Loucy (cell line): ENCODE measurements at regions not wholly inside any gene's neighbourhood (a gene's known extent, or its start where the extent isn't known, plus 50 kb on each side); places are given as distances from the start of the nearest gene placed in this dataset.

Experiments
- H2AFZ ChIP-seq: fragments of 200-600 bp; sonication (generic); 2 replicates; pipeline ENCODE4 v1.6.0; 2016; ENCODE audit warnings: antibody characterized with exemption, mild to moderate bottlenecking, low read length, moderate library complexity
- H3F3A ChIP-seq: fragments of 200-600 bp; 2 replicates; pipeline ENCODE4 v1.6.0; 2016; ENCODE audit warnings: antibody characterized with exemption, low read depth, mild to moderate bottlenecking
- H3K27me3 ChIP-seq: fragments of 200-600 bp; sonication (generic); 2 replicates; pipeline ENCODE4 v1.6.1; 2014; ENCODE audit warnings: low read length, mild to moderate bottlenecking; ENCODE audit not compliant: insufficient read depth, poor library complexity, severe bottlenecking
- H3K36me3 ChIP-seq: fragments of 200-600 bp; sonication (generic); 2 replicates; pipeline ENCODE4 v1.6.1; 2016; ENCODE audit warnings: low read length; ENCODE audit not compliant: insufficient read depth
- H3K4me1 ChIP-seq: fragments of 200-600 bp; sonication (generic); 2 replicates; pipeline ENCODE4 v1.5.1; 2014; ENCODE audit warnings: low read length, mild to moderate bottlenecking; ENCODE audit not compliant: insufficient read depth, poor library complexity, severe bottlenecking
- H3K4me2 ChIP-seq: fragments of 200-600 bp; sonication (generic); 2 replicates; pipeline ENCODE4 v1.6.0; 2014; ENCODE audit warnings: antibody characterized with exemption, low read length, low read depth, mild to moderate bottlenecking; ENCODE audit not compliant: poor library complexity, severe bottlenecking
- H3K4me3 ChIP-seq: fragments of 200-600 bp; sonication (generic); 2 replicates; pipeline ENCODE4 v1.5.1; 2014; ENCODE audit warnings: low read length, mild to moderate bottlenecking, mixed read lengths; ENCODE audit not compliant: poor library complexity, severe bottlenecking
- H3K79me2 ChIP-seq: fragments of 200-600 bp; sonication (generic); 2 replicates; pipeline ENCODE4 v1.6.1; 2014; ENCODE audit warnings: low read length; ENCODE audit not compliant: insufficient read depth
- H3K9ac ChIP-seq: fragments of 200-600 bp; sonication (generic); 2 replicates; pipeline ENCODE4 v1.6.0; 2014; ENCODE audit warnings: mild to moderate bottlenecking, low read depth, low read length, moderate library complexity; ENCODE audit not compliant: poor library complexity, severe bottlenecking
- H3K9me2 ChIP-seq: fragments of 200-600 bp; sonication (generic); replicated peaks from 2 replicates; pipeline ENCODE4 v1.6.1; 2016; ENCODE audit warnings: low read depth, low read length, mixed read lengths
- H3K9me3 ChIP-seq: fragments of 200-600 bp; sonication (generic); 2 replicates; pipeline ENCODE4 v1.6.1; 2014; ENCODE audit warnings: mild to moderate bottlenecking, antibody characterized with exemption, low read length, low read depth; ENCODE audit not compliant: insufficient read depth
- H4K20me1 ChIP-seq: fragments of 200-600 bp; sonication (generic); 2 replicates; pipeline ENCODE4 v1.6.0; 2014; ENCODE audit warnings: antibody characterized with exemption, low read length, mild to moderate bottlenecking; ENCODE audit not compliant: insufficient read depth, poor library complexity, severe bottlenecking
- EZH2phosphoT487 ChIP-seq: fragments of 200-600 bp; IDR thresholded peaks from 2 replicates; pipeline ENCODE4 v1.6.1; 2018; ENCODE audit warnings: antibody characterized with exemption, mild to moderate bottlenecking, moderate library complexity, borderline replicate concordance
- TF ChIP-seq, protein P1 (sequence below): fragments of 200-600 bp; sonication (generic); conservative IDR thresholded peaks from 2 replicates; pipeline ENCODE4 v1.5.1; 2014; ENCODE audit warnings: mild to moderate bottlenecking, antibody characterized with exemption, low read length

DNA sequence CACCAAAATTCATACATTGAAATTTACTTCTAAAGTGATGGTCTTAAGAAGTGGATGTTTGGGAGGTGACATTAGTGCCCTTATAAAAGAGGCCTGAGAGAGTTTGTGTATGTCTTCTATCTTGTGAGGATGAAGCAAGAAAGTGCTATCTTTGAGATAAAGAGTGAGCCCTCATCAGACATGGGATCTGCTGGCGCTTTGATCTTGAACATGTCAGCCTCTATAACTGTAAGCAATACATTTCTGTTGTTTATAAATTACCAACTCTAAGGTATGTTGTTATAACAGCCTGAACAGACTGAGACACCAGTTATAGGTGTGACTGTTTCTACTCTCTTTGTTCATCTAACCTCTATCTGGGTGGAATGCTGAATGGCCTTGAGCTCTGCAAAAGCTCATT is 54.5 kb upstream of the SETBP1 start:
- Histone ChIP-seq H3K79me2 (no peaks in the 10 kb centered on the region), H3K9me3 (no peaks in the 10 kb centered on the region), H3K27me3 (no peaks in the 10 kb centered on the region), H3K36me3 (no peaks in the 10 kb centered on the region), H3K4me2 (no peak overlapping the region), H3K4me3 (no peak overlapping the region), H4K20me1 (no peaks in the 10 kb centered on the region), H3K9me2 (no peaks in the 10 kb centered on the region), H3K9ac (no peak overlapping the region), H3F3A (no peaks in the 10 kb centered on the region), H3K4me1 (peaks cover 4% of the 10 kb centered on the region), H2AFZ (no peak overlapping the region)
- TF ChIP-seq, protein P1, sequence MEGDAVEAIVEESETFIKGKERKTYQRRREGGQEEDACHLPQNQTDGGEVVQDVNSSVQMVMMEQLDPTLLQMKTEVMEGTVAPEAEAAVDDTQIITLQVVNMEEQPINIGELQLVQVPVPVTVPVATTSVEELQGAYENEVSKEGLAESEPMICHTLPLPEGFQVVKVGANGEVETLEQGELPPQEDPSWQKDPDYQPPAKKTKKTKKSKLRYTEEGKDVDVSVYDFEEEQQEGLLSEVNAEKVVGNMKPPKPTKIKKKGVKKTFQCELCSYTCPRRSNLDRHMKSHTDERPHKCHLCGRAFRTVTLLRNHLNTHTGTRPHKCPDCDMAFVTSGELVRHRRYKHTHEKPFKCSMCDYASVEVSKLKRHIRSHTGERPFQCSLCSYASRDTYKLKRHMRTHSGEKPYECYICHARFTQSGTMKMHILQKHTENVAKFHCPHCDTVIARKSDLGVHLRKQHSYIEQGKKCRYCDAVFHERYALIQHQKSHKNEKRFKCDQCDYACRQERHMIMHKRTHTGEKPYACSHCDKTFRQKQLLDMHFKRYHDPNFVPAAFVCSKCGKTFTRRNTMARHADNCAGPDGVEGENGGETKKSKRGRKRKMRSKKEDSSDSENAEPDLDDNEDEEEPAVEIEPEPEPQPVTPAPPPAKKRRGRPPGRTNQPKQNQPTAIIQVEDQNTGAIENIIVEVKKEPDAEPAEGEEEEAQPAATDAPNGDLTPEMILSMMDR: no peak
- no peak for TF ChIP-seq EZH2phosphoT487

DNA sequence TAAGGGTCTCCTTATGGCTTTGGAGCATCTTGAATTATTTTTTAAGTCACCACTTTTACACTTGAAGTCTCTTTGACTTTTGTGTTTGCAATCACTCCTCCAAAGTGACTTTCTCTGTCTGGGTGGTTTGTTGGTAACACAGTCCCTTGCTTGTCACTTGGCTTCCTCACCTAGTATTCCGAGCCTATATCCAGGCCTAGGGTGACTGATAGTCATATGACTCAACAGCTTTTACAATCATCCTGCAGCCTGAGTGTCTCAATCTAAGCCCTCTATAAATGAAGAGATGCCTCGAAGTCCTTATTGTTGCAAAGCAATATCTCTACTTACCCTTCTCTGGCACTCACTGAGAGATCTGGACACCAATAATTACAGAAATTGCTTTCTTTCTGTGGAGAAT is 53.9 kb upstream of the SETBP1 start:
- Histone ChIP-seq H3K9ac (no peak overlapping the region), H4K20me1 (no peaks in the 10 kb centered on the region), H3K9me3 (no peaks in the 10 kb centered on the region), H3K4me3 (no peak overlapping the region), H3K9me2 (no peaks in the 10 kb centered on the region), H3K36me3 (no peaks in the 10 kb centered on the region), H3K4me2 (no peak overlapping the region), H2AFZ (no peak overlapping the region), H3K79me2 (no peaks in the 10 kb centered on the region), H3K4me1 (peaks cover 4% of the 10 kb centered on the region), H3F3A (no peaks in the 10 kb centered on the region), H3K27me3 (no peaks in the 10 kb centered on the region)
- TF ChIP-seq, protein P1: no peak
- no peak for TF ChIP-seq EZH2phosphoT487

DNA sequence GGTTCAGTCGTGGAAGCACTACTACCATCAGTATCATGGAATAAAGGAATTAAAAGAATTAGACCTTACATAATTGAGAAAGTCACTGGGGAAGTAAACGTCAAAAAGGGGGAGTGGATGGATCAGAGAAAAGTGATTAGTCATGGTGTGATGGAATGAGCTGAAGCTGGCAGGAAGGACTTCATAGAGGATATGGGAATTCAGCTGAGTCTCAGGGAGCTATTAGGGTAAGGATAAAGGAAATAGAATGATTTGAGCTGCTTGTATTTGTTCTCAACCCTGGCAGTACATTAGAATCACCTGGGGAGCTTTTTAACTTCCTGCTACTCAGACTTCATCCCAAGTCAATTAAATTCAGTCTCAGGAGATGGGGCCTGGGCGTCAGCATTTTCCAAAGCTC is 53.4 kb upstream of the SETBP1 start:
- no peaks in the 10 kb centered on the region for H3F3A ChIP-seq
- TF ChIP-seq EZH2phosphoT487: no peak
- TF ChIP-seq, protein P1: no peak
- no peaks in the 10 kb centered on the region for H3K9me3 ChIP-seq
- no peak overlapping the region for H2AFZ ChIP-seq
- H3K4me2 ChIP-seq: no peak overlapping the region
- no peaks in the 10 kb centered on the region for H4K20me1 ChIP-seq
- H3K9ac ChIP-seq: no peak overlapping the region
- H3K9me2 ChIP-seq: no peaks in the 10 kb centered on the region
- peaks cover 4% of the 10 kb centered on the region for H3K4me1 ChIP-seq
- H3K79me2 ChIP-seq: no peaks in the 10 kb centered on the region
- no peaks in the 10 kb centered on the region for H3K36me3 ChIP-seq
- H3K4me3 ChIP-seq: no peak overlapping the region
- no peaks in the 10 kb centered on the region for H3K27me3 ChIP-seq
